ENCODE measurements at regions not wholly inside any gene's neighbourhood (a gene's known extent, or its start where the extent isn't known, plus 50 kb on each side); places are given as distances from the start of the nearest gene placed in this dataset.

DNA sequence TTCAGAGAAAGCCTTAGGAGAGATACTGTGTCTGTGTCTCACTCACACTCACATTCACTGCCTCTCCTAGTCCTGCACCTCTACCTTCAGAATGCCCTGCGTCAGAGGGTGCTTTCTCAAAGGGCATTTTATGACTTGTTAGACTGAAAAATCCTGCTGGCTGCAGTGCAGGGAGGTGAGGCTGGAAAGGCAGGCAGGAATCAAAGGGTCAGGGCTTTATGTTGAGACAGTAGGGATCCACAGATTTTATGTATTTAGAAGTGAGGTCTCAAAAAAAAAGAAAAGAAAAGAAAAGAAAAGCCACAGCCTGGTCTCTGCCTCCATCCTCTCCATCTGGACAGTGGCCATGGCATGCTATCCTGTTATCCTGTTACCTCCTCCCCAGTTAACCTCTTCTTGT, 936.0 kb upstream of the SLC10A2 start:
- no peaks in the 10 kb centered on the region for H3K4me1 Mint-ChIP-seq (ENCODE audit: low read depth)
- no peak for ATAC-seq
- no peak overlapping the region for H3K27ac Mint-ChIP-seq
- ChIA-PET POLR2A (no interaction called here), CTCF (no interaction called here)
- no peaks in the 10 kb centered on the region for H3K27me3 Mint-ChIP-seq (ENCODE audit: low read depth)
- DNase-seq: no peak
- no peak overlapping the region for H3K4me3 Mint-ChIP-seq
- no peaks in the 10 kb centered on the region for H3K36me3 Mint-ChIP-seq (ENCODE audit: low read depth)
- no peaks in the 10 kb centered on the region for H3K9me3 Mint-ChIP-seq (ENCODE audit: insufficient read depth)

DNA sequence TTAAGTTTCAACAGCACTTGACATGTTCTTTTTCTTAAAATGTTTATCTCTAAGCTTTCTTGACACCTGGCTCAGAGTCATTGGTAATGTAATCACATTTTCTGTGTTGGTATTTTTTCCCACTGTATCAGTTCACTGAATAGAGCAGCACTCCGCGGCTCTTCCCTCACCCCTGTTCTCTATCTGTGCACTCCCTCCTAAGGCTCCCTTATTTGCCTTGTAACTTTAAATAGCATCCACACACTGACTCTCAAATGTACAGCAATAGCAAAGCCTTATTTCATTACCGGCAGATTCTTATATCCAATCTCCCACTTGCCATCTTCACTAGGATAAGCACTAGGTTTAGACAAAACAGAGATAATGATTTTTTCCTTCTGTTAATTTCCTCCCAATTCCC, 935.5 kb upstream of the SLC10A2 start:
- ATAC-seq (no peak), DNase-seq (no peak)
- Mint-ChIP-seq H3K4me1 (ENCODE audit: low read depth) (no peaks in the 10 kb centered on the region), H3K4me3 (no peak overlapping the region), H3K36me3 (ENCODE audit: low read depth) (no peaks in the 10 kb centered on the region), H3K27ac (no peak overlapping the region), H3K9me3 (ENCODE audit: insufficient read depth) (no peaks in the 10 kb centered on the region), H3K27me3 (ENCODE audit: low read depth) (no peaks in the 10 kb centered on the region)
- CTCF ChIA-PET: no interaction called here
- POLR2A ChIA-PET: no interaction called here

DNA sequence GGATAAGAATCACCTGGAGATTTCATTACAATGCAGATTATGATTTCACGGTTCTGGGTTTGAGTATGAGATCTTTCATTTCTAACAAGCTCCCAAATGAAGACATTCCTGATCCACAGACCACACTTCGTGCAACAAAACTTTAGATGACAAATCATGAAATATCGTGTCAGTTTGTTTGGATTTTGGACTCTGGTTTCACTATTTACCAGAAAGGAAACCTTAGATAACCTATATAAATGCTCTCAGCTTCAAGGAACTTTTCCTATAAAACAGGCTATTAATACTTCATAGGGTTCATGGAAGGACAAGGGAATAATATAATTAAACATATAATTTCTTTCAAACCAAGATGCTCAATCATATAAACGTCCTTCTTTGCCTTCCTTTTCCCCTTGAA, 930.5 kb upstream of the SLC10A2 start:
- ATAC-seq: no peak
- ChIA-PET CTCF (no interaction called here), POLR2A (no interaction called here)
- Mint-ChIP-seq H3K27ac (no peak overlapping the region), H3K4me3 (no peak overlapping the region), H3K27me3 (ENCODE audit: low read depth) (no peaks in the 10 kb centered on the region), H3K36me3 (ENCODE audit: low read depth) (no peaks in the 10 kb centered on the region), H3K4me1 (ENCODE audit: low read depth) (no peaks in the 10 kb centered on the region), H3K9me3 (ENCODE audit: insufficient read depth) (no peaks in the 10 kb centered on the region)
- no peak for DNase-seq

DNA sequence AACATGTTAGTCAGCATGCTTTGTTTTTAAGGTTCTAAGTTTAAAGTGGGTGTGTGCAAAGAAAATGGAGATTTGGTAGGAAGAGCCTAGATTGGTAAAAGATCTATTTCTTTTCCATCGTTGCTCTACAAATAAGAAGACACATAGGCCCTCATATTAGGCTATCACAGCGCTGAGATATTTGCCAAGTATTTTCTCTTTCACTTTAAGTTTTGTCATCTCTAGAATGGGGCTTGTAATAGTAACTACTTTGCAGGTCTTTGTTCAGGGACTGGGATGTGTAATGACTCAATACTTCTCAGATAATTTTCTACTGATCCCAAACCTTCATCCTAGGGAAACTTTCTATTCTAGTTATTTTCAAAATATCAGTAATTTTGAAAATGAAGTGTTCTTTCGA, 917.7 kb upstream of the SLC10A2 start:
- POLR2A ChIA-PET: no interaction called here
- peaks cover 7% of the 10 kb centered on the region for H3K9me3 Mint-ChIP-seq (ENCODE audit: insufficient read depth)
- H3K36me3 Mint-ChIP-seq (ENCODE audit: low read depth): no peaks in the 10 kb centered on the region
- no peaks in the 10 kb centered on the region for H3K4me1 Mint-ChIP-seq (ENCODE audit: low read depth)
- no peak overlapping the region for H3K27ac Mint-ChIP-seq
- no peak overlapping the region for H3K4me3 Mint-ChIP-seq
- no peaks in the 10 kb centered on the region for H3K27me3 Mint-ChIP-seq (ENCODE audit: low read depth)
- ATAC-seq (no peak), DNase-seq (no peak)
- CTCF ChIA-PET: no interaction called here

DNA sequence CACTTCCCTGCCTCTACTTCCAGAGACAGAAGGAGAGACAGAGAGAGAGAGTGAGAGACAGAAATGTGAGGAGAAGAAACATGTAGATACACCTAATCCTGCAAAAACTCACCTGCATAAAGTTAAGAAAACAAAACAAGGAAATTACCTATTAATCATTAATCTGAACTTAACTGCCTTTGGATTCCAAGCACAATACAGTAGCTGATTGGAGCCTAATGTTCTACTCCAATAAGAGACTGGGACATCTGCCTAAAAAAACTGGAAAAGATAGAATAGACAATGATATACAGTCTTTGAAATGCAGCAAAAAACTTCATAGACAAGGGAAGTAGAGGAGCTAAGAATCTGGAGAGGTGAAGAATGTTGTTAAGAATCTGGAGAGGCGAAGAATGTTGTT, 910.2 kb upstream of the SLC10A2 start:
- CTCF ChIA-PET: no interaction called here
- DNase-seq: no peak
- Mint-ChIP-seq H3K36me3 (ENCODE audit: low read depth) (no peaks in the 10 kb centered on the region), H3K27me3 (ENCODE audit: low read depth) (no peaks in the 10 kb centered on the region), H3K4me1 (ENCODE audit: low read depth) (no peaks in the 10 kb centered on the region), H3K9me3 (ENCODE audit: insufficient read depth) (peaks cover 5% of the 10 kb centered on the region), H3K27ac (no peak overlapping the region), H3K4me3 (no peak overlapping the region)
- no peak for ATAC-seq
- POLR2A ChIA-PET: no interaction called here

DNA sequence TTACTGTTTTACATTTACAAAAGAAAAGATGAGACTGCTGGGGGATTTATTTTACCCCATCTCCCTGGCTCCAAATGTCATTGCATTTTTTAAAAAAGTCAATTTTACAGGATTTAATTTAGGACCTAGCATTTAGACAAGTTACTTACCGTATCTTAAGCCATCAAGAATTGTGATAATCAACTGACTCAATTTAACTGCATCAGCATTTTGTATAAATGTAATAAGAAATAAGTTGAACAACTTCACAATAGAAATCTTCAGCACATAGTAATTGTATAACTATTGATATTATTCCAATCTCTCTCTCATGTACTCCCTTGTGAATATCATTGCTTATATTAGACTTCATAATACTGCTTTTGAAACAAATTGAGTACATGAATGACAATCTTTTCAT, 907.5 kb upstream of the SLC10A2 start:
- Mint-ChIP-seq H3K4me3 (no peak overlapping the region), H3K36me3 (ENCODE audit: low read depth) (no peaks in the 10 kb centered on the region), H3K27ac (no peak overlapping the region), H3K4me1 (ENCODE audit: low read depth) (no peaks in the 10 kb centered on the region), H3K27me3 (ENCODE audit: low read depth) (no peaks in the 10 kb centered on the region), H3K9me3 (ENCODE audit: insufficient read depth) (peaks cover 5% of the 10 kb centered on the region)
- CTCF ChIA-PET: no interaction called here
- ATAC-seq (no peak), DNase-seq (no peak)
- POLR2A ChIA-PET: no interaction called here

DNA sequence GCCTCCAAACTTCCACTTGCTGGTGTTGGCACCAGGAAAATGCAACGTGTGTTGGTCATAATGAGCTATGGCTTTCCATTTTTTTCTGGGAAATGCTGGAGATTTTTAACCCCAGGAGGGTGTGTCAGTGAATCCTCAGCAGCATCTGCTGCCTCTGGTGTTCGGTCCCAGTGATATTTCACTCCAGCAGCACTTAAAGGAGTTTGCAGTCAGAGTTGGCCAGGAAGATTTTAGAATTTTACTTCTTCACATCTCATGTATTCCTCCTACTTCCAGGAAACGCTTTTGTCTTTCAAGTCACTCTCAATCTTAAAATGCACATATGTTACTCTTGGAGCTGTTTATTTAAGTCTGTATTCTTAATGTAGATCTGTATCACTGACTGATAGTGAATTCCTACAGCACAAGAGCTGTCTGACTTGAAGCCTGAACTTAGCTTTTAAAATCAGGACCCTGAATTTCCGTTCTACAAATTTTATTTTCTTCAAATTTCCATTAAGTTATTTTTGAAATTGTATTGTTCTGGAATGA, 903.4 kb upstream of the SLC10A2 start:
- no peak overlapping the region for H3K4me3 Mint-ChIP-seq
- no peaks in the 10 kb centered on the region for H3K27me3 Mint-ChIP-seq (ENCODE audit: low read depth)
- H3K9me3 Mint-ChIP-seq (ENCODE audit: insufficient read depth): peaks cover 5% of the 10 kb centered on the region
- H3K27ac Mint-ChIP-seq: no peak overlapping the region
- DNase-seq (no peak), ATAC-seq (no peak)
- no peaks in the 10 kb centered on the region for H3K4me1 Mint-ChIP-seq (ENCODE audit: low read depth)
- no peaks in the 10 kb centered on the region for H3K36me3 Mint-ChIP-seq (ENCODE audit: low read depth)
- CTCF ChIA-PET: no interaction called here
- POLR2A ChIA-PET: no interaction called here

DNA sequence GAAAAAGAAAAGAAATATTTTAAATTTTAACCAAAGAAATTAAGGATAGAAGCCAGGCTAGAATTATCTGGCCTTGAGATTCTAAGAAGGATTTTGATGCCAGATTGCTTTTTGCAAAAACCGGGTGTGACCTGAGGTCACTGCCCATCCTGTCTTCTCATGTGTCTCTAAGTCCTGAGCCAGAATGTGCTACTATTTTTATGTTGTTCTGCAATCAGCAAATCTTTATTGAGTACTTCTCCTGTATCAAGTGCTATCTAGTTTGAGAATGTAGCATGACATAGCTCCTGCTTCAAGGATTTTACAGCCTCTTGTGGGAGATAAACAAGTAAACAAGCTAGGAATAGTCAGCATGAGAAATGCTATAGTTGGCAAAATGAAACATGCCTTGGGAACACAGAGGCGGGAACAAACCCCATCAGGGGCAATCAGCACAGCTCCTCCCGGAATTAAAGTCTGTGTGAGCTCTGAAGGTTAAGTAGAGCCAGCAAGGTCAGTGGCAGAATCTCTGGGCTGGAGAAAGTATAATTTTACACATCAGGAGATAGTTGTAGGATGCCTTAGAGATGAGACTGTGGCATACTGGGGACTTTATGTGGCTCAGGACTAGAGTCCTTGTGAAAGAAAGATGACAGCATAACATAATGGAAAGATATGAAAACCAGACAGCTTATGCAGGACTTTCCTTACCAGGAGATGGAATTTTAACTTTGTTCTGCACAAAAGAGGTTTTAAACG, 899.5 kb upstream of the SLC10A2 start:
- ChIA-PET POLR2A (no interaction called here), CTCF (no interaction called here)
- ATAC-seq (no peak), DNase-seq (no peak)
- H3K9me3 Mint-ChIP-seq (ENCODE audit: insufficient read depth): no peaks in the 10 kb centered on the region
- no peak overlapping the region for H3K27ac Mint-ChIP-seq
- H3K4me1 Mint-ChIP-seq (ENCODE audit: low read depth): no peaks in the 10 kb centered on the region
- no peak overlapping the region for H3K4me3 Mint-ChIP-seq
- H3K27me3 Mint-ChIP-seq (ENCODE audit: low read depth): no peaks in the 10 kb centered on the region
- H3K36me3 Mint-ChIP-seq (ENCODE audit: low read depth): no peaks in the 10 kb centered on the region

DNA sequence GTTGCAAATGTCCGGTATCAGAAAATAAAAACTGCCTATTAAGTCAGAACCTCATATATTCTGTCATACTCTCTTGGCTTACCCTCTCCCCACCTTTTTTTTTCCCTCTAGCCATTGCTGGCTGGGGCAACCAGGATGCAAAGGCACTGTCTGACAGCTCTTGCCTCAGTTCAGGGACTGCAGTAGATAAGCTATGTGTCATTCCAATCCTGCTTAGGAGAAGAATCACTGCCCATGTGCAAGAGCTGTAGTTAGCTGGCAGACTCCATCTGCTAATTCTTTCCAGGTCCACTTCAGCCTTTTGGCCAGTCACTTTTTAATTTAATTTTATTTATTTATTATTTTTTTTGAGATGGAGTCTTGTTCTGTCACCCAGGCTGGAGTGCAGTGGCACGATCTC, 895.6 kb upstream of the SLC10A2 start:
- Mint-ChIP-seq H3K27ac (no peak overlapping the region), H3K9me3 (ENCODE audit: insufficient read depth) (peaks cover 4% of the 10 kb centered on the region), H3K27me3 (ENCODE audit: low read depth) (no peaks in the 10 kb centered on the region), H3K4me3 (no peak overlapping the region), H3K36me3 (ENCODE audit: low read depth) (no peaks in the 10 kb centered on the region), H3K4me1 (ENCODE audit: low read depth) (no peaks in the 10 kb centered on the region)
- DNase-seq (no peak), ATAC-seq (no peak)
- ChIA-PET POLR2A (no interaction called here), CTCF (no interaction called here)

DNA sequence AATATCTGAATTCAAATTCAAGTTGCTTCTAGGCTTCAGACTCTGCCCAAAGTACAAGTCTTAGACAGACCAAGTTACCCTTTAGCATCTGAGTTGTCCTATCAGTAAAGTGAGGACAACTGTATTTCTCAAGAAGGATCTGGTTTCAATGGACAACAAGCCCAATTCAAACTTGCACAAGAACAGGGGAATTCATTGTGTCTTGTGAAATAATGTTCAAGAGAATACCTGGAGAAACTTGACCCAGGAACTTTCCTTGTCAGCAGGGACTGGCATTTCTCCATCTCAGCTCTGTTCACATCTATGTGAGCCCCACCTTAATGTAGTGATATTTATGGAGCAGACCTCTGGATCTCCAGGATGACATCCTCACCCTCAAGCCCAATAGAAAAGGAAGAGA, 894.9 kb upstream of the SLC10A2 start:
- Mint-ChIP-seq H3K27me3 (ENCODE audit: low read depth) (no peaks in the 10 kb centered on the region), H3K9me3 (ENCODE audit: insufficient read depth) (peaks cover 7% of the 10 kb centered on the region), H3K36me3 (ENCODE audit: low read depth) (no peaks in the 10 kb centered on the region), H3K4me1 (ENCODE audit: low read depth) (no peaks in the 10 kb centered on the region), H3K4me3 (no peak overlapping the region), H3K27ac (no peak overlapping the region)
- POLR2A ChIA-PET: no interaction called here
- DNase-seq (no peak), ATAC-seq (no peak)
- CTCF ChIA-PET: no interaction called here

DNA sequence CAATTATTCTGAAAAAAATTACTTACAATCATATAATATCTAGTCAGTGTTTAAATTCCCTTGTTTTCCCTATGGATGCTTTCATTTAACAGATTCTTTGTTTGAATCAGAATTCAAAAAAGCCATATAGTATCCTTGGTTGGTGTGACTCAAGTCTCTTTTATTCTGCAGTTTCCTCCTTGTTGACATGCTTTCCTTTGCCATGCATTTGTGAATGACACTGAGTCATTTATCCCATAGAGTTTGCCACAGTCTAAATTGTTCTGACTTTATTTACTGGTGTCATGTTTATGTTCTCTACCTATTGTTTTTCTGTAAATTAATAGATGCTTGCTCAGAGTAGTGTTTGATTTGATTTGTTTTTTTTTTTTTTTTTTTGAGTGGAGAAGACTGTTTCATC, 893.8 kb upstream of the SLC10A2 start:
- DNase-seq (no peak), ATAC-seq (no peak)
- H3K4me3 Mint-ChIP-seq: no peak overlapping the region
- no peaks in the 10 kb centered on the region for H3K36me3 Mint-ChIP-seq (ENCODE audit: low read depth)
- H3K27ac Mint-ChIP-seq: no peak overlapping the region
- no peaks in the 10 kb centered on the region for H3K27me3 Mint-ChIP-seq (ENCODE audit: low read depth)
- H3K9me3 Mint-ChIP-seq (ENCODE audit: insufficient read depth): peaks cover 7% of the 10 kb centered on the region
- POLR2A ChIA-PET: no interaction called here
- CTCF ChIA-PET: no interaction called here
- no peaks in the 10 kb centered on the region for H3K4me1 Mint-ChIP-seq (ENCODE audit: low read depth)

DNA sequence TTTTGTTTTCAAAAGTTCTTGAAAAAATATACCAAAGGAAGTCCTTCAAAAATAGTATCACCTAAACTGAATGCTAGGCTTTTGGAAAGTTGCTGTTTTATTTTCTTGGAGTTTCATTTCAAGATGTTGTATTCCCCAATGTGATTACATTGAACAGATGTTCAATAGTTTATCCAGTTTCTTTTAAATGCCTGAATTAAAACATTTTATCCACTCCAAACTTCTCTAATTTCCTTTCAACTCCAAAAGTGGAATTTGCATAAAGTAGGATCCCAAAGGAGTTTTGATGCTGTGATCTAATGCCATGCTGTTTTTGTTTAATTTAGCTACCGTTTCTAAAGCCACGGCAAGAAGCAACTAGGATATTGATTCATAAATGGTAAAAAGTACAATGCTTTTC, 892.5 kb upstream of the SLC10A2 start:
- ATAC-seq: no peak
- ChIA-PET CTCF (no interaction called here), POLR2A (no interaction called here)
- Mint-ChIP-seq H3K9me3 (ENCODE audit: insufficient read depth) (peaks cover 12% of the 10 kb centered on the region), H3K27ac (no peak overlapping the region), H3K27me3 (ENCODE audit: low read depth) (no peaks in the 10 kb centered on the region), H3K36me3 (ENCODE audit: low read depth) (no peaks in the 10 kb centered on the region), H3K4me3 (no peak overlapping the region), H3K4me1 (ENCODE audit: low read depth) (no peaks in the 10 kb centered on the region)
- DNase-seq: no peak

DNA sequence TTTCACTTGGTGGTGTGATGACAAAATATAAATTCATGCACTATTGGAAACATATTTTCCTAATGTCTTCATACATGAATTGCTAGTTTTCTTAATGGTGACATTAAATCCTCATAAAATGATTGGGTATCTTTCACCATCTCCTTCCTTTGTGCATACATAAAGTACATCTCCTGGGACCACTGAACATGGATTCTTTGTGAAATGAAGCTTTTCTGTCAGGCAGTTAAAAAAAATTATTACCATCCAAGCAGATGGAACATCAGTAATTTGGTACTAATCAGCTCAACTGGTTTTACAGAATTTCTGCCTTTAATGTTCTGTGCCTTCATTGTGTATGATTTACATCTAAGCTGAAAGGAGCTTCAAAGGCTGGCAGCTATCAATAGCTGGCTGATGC, 891.7 kb upstream of the SLC10A2 start:
- Mint-ChIP-seq H3K9me3 (ENCODE audit: insufficient read depth) (peaks cover 13% of the 10 kb centered on the region), H3K4me1 (ENCODE audit: low read depth) (no peaks in the 10 kb centered on the region), H3K27ac (no peak overlapping the region), H3K27me3 (ENCODE audit: low read depth) (no peaks in the 10 kb centered on the region), H3K4me3 (no peak overlapping the region), H3K36me3 (ENCODE audit: low read depth) (no peaks in the 10 kb centered on the region)
- CTCF ChIA-PET: no interaction called here
- ATAC-seq: no peak
- POLR2A ChIA-PET: no interaction called here
- DNase-seq: no peak
